GM12878 (cell line): ENCODE measurements at regions not wholly inside any gene's neighbourhood (a gene's known extent, or its start where the extent isn't known, plus 50 kb on each side); places are given as distances from the start of the nearest gene placed in this dataset.

Experiments used
- ATAC-seq: fragments of 200-7000 bp; cut with Tn5 transposase; 3 replicates; pipeline ENCODE4 v1.9.1; 2020; ENCODE audit warnings: mild to moderate bottlenecking, moderate library complexity
- BruUV-seq: library from RNA; stranded (reverse); fragments of 400-500 nt; replicated peaks from 2 replicates; lab custom pipeline; 2021; lab: Mats Ljungman, UMichigan
- CTCF ChIA-PET: fragments of 300-600 bp; sonication (Branson Sonifier 250); formaldehyde crosslinking; extraction: SDS; loops from one replicate; lab custom pipeline; 2021; ENCODE audit warnings: inconsistent platforms; lab: Yijun Ruan, JAX
- POLR2A ChIA-PET: fragments of 350-600 bp; formaldehyde crosslinking; extraction: SDS; loops from one replicate; lab custom pipeline; 2021; ENCODE audit warnings: inconsistent platforms; lab: Charles Lee
- RAD21 ChIA-PET: fragments of 300-600 bp; sonication (Branson Sonifier 250); formaldehyde crosslinking; loops from one replicate; lab custom pipeline; 2023; ENCODE audit warnings: antibody characterized with exemption; ENCODE audit not compliant: unreplicated experiment; lab: Charles Lee
- SMC1A ChIA-PET: fragments of 300-600 bp; sonication (Branson Sonifier 250); formaldehyde crosslinking; loops from one replicate; lab custom pipeline; 2023; ENCODE audit not compliant: unreplicated experiment, uncharacterized antibody; lab: Charles Lee
- DNase-seq: peaks from one replicate; pipeline ENCODE4 v3.0.0-alpha.2; 2011; ENCODE audit warnings: low read depth, low spot score
- FAIRE-seq: peaks from 3 replicates; lab custom pipeline; 2011; peaks lifted over from hg19 to GRCh38; lab: Jason Lieb, UNC
- H2AFZ ChIP-seq: 2 replicates; pipeline ENCODE4 v1.6.0; 2011; ENCODE audit warnings: low read depth, low read length, control low read depth; ENCODE audit not compliant: control insufficient read depth
- H3K27ac ChIP-seq: 2 replicates; pipeline ENCODE4 v1.5.1; 2011; ENCODE audit warnings: control low read depth; ENCODE audit not compliant: control insufficient read depth, insufficient read depth
- H3K27me3 ChIP-seq, 2 experiments: replicated peaks in 1 of 2; 2 replicates each; pipeline versions ENCODE4 v1.6.0 to v1.6.1; 2011; ENCODE audit warnings: low read length in 1 of 2; ENCODE audit not compliant: control insufficient read depth in 2 of 2, insufficient read depth in 2 of 2
- H3K36me3 ChIP-seq, 2 experiments: 2 replicates each; pipeline ENCODE4 v1.5.1; 2011; ENCODE audit warnings: low read length in 1 of 2; ENCODE audit not compliant: control insufficient read depth in 2 of 2, insufficient read depth in 2 of 2
- H3K4me1 ChIP-seq: 2 replicates; pipeline ENCODE4 v1.6.1; 2011; ENCODE audit warnings: mild to moderate bottlenecking, low read length, moderate library complexity, mixed read lengths; ENCODE audit not compliant: control insufficient read depth, insufficient read depth
- H3K4me2 ChIP-seq: 2 replicates; pipeline ENCODE4 v1.6.0; 2011; ENCODE audit warnings: control low read depth; ENCODE audit not compliant: control insufficient read depth, insufficient read depth
- H3K4me3 ChIP-seq: fragments of 200-600 bp; sonication (generic); 2 replicates; pipeline ENCODE4 v1.5.1; 2016
- H3K79me2 ChIP-seq: 2 replicates; pipeline ENCODE4 v1.6.0; 2011; ENCODE audit warnings: low read length; ENCODE audit not compliant: control insufficient read depth, insufficient read depth
- H3K9ac ChIP-seq: 2 replicates; pipeline ENCODE4 v1.8.0; 2011; ENCODE audit warnings: low read length, control low read depth, mixed read lengths; ENCODE audit not compliant: control insufficient read depth, insufficient read depth
- H3K9me3 ChIP-seq: replicated peaks from 3 replicates; pipeline ENCODE4 v1.5.1; 2011; ENCODE audit warnings: mild to moderate bottlenecking, low read length; ENCODE audit not compliant: control insufficient read depth, insufficient read depth
- H4K20me1 ChIP-seq: 2 replicates; pipeline ENCODE4 v1.6.0; 2011; ENCODE audit not compliant: control insufficient read depth, insufficient read depth
- BACH1 ChIP-seq: fragments of 450-650 bp; IDR thresholded peaks from 2 replicates; pipeline ENCODE4 v1.6.1; 2017; ENCODE audit warnings: mild to moderate bottlenecking, borderline replicate concordance
- CEBPZ ChIP-seq: fragments of 150-350 bp; IDR thresholded peaks from 2 replicates; pipeline ENCODE4 v1.6.1; 2016; ENCODE audit warnings: low read depth, low read length
- DPF2 ChIP-seq: fragments of 450-650 bp; IDR thresholded peaks from 2 replicates; pipeline ENCODE4 v1.6.1; 2017; ENCODE audit warnings: mild to moderate bottlenecking
- IKZF2 ChIP-seq, 2 experiments: fragments of 450-650 bp; IDR thresholded peaks; 2 replicates each; pipeline ENCODE4 v1.6.1; 2017; ENCODE audit warnings: mild to moderate bottlenecking in 2 of 2, moderate library complexity in 2 of 2
- MEF2B ChIP-seq: fragments of 450-650 bp; IDR thresholded peaks from 2 replicates; pipeline ENCODE4 v1.6.1; 2018; ENCODE audit warnings: mild to moderate bottlenecking, moderate library complexity; ENCODE audit not compliant: partially characterized antibody, poor library complexity, severe bottlenecking
- MTA2 ChIP-seq: fragments of 450-650 bp; IDR thresholded peaks from 2 replicates; pipeline ENCODE4 v1.6.1; 2016; ENCODE audit warnings: low read depth, mild to moderate bottlenecking, moderate library complexity
- NBN ChIP-seq: fragments of 450-650 bp; IDR thresholded peaks from 2 replicates; pipeline ENCODE4 v1.6.1; 2016
- NR2F1 ChIP-seq: fragments of 450-650 bp; conservative IDR thresholded peaks from 2 replicates; pipeline ENCODE4 v1.6.1; 2017; ENCODE audit warnings: mild to moderate bottlenecking
- PAX8 ChIP-seq: fragments of 450-650 bp; IDR thresholded peaks from 2 replicates; pipeline ENCODE4 v1.6.1; 2017; ENCODE audit warnings: mild to moderate bottlenecking, moderate library complexity
- POLR2AphosphoS5 ChIP-seq: IDR thresholded peaks from 2 replicates; pipeline ENCODE4 v1.6.1; 2011; ENCODE audit warnings: mild to moderate bottlenecking, low read length, inconsistent platforms
- RUNX3 ChIP-seq: IDR thresholded peaks from 2 replicates; pipeline ENCODE4 v1.6.1; 2012; ENCODE audit warnings: low read length, inconsistent platforms
- TARDBP ChIP-seq: IDR thresholded peaks from 2 replicates; pipeline ENCODE4 v1.6.1; 2016; ENCODE audit warnings: borderline replicate concordance
- WGBS: methylation state at CpG from one replicate; pipeline ENCODE4 v1.1.6; 2016; ENCODE audit warnings: low lambda C conversion rate; ENCODE audit not compliant: insufficient replicate concordance, insufficient coverage; ENCODE audit errors: missing lambda C conversion rate; 5-methylcytosine and 5-hydroxymethylcytosine counted together
- in situ Hi-C: fragments of 300-500 bp; cut with MboI; formaldehyde crosslinking; loops from 9 replicates; pipeline ENCODE4 v1.14.3; 2018; ENCODE audit warnings: mixed read lengths
- intact Hi-C: fragments of 100-400 bp; cut with micrococcal nuclease; formaldehyde crosslinking; loops from one replicate; pipeline ENCODE4 v1.14.2; 2022; ENCODE audit not compliant: unreplicated experiment

GRCh38 chr6:22043284-22043962 lies 253.4 kb downstream of the PRL start:
- Histone ChIP-seq H4K20me1 (no peaks in the 10 kb centered on the region), H3K4me1 (no peaks in the 10 kb centered on the region), H3K79me2 (no peaks in the 10 kb centered on the region), H3K4me3 (no peak overlapping the region), H2AFZ (0 out of 2 replicates have a peak overlapping the region, but pooled peaks have one; percentile 20), H3K27ac (no peak overlapping the region), H3K9me3 (peaks cover 3% of the 10 kb centered on the region; the same call in 1 of the 3 replicates), H3K4me2 (no peak overlapping the region), H3K9ac (no peak overlapping the region), H3K27me3 (no peaks in the 10 kb centered on the region), H3K36me3 (no peaks in the 10 kb centered on the region)
- ATAC-seq: no peak
- in situ Hi-C loops (no loop called here), intact Hi-C loops (no loop called here)
- ChIA-PET CTCF (interaction anchor here (0.7 to 1.0 kb wide), 2 partner anchors 10 to 279 kb away, joined by 3 read pairs; no protein-coding TSS in a partner anchor), POLR2A (interaction anchor here (0.6 to 1.5 kb wide), 3 partner anchors 20 to 1355 kb away, joined by 3 to 4 read pairs (median 3); no protein-coding TSS in a partner anchor), RAD21 (interaction anchor here (1.2 kb wide), 1 partner anchor 15 kb away, joined by 6 read pairs; no protein-coding TSS in a partner anchor), SMC1A (interaction anchor here (0.6 to 2.8 kb wide), 8 partner anchors 8 to 368 kb away, joined by 3 to 9 read pairs (median 4); no protein-coding TSS in a partner anchor)
- no TSS peak for BruUV-seq
- WGBS: 34% methylated on average over 7 of the region's 7 CpGs
- FAIRE-seq: no peak
- no peak for DNase-seq
- no peak for TF ChIP-seq TARDBP
- no peak for TF ChIP-seq BACH1
- TF ChIP-seq MEF2B: no peak
- no peak for TF ChIP-seq RUNX3

- Histone ChIP-seq H3K27me3 (no peaks in the 10 kb centered on the region), H3K79me2 (no peaks in the 10 kb centered on the region), H3K4me3 (no peak overlapping the region), H3K4me1 (no peaks in the 10 kb centered on the region), H4K20me1 (no peaks in the 10 kb centered on the region), H3K36me3 (no peaks in the 10 kb centered on the region), H3K9me3 (peaks cover 2% of the 10 kb centered on the region; the same call in 1 of the 3 replicates), H3K4me2 (no peak overlapping the region), H3K27ac (no peak overlapping the region), H3K9ac (no peak overlapping the region), H2AFZ (no peak overlapping the region)
- ChIA-PET POLR2A (no interaction called here), RAD21 (interaction anchor here (2.1 kb wide), 1 partner anchor 17 kb away, joined by 5 read pairs; no protein-coding TSS in a partner anchor), CTCF (interaction anchor here (0.8 kb wide), 1 partner anchor 17 kb away, joined by 3 read pairs; no protein-coding TSS in a partner anchor), SMC1A (interaction anchor here (0.9 to 1.8 kb wide), 6 partner anchors 10 to 28 kb away, joined by 3 to 7 read pairs (median 3); no protein-coding TSS in a partner anchor)
- in situ Hi-C loops: no loop called here
- no TSS peak for BruUV-seq
- DNase-seq (no peak), ATAC-seq (peak; percentile 76), FAIRE-seq (no peak)
- intact Hi-C loops: no loop called here
- 44% methylated on average over 3 of the region's 3 CpGs for WGBS
- peak; percentile 81 for TF ChIP-seq MTA2
- TF ChIP-seq NR2F1: peak; percentile 58; the same call in 1 of the 2 replicates
- peak; percentile 54; the same call in 1 of the 2 replicates for TF ChIP-seq NBN
- no peak for TF ChIP-seq CEBPZ
- 0 out of 2 replicates have a peak, but pooled peaks have one; percentile 37 for TF ChIP-seq DPF2
- peak; percentile 51 to 52; a peak in 2 of 4 replicates for TF ChIP-seq IKZF2 (IDR thresholded peaks at IDR 0.05)
- no peak for TF ChIP-seq POLR2AphosphoS5
- no peak for TF ChIP-seq PAX8
Observed at GRCh38 chr6:22045261-22045912, 251.4 kb downstream of the PRL start.
